HepG2 (cell line): ENCODE measurements at regions not wholly inside any gene's neighbourhood (a gene's known extent, or its start where the extent isn't known, plus 50 kb on each side); places are given as distances from the start of the nearest gene placed in this dataset.

ENCODE experiments used
- ATAC-seq: fragments of 200-7000 bp; cut with Tn5 transposase; 3 replicates; pipeline ENCODE4 v1.9.1; 2020; ENCODE audit warnings: mild to moderate bottlenecking, moderate library complexity
- BruUV-seq: library from RNA; stranded (reverse); fragments of 400-500 nt; replicated peaks from 2 replicates; lab custom pipeline; 2021; lab: Mats Ljungman, UMichigan
- CTCF ChIA-PET: fragments of 300-600 bp; formaldehyde crosslinking; extraction: SDS; loops from one replicate; lab custom pipeline; 2021; ENCODE audit warnings: low total read pairs, inconsistent platforms, low intra/inter-chr PET ratio; lab: Yijun Ruan, JAX
- POLR2A ChIA-PET: fragments of 350-600 bp; sonication (Branson Sonifier 250); formaldehyde crosslinking; loops from one replicate; lab custom pipeline; 2020; ENCODE audit warnings: antibody characterized with exemption, inconsistent platforms; lab: Yijun Ruan, JAX
- DNase-seq: peaks from one replicate; pipeline ENCODE4 v3.0.0-alpha.2; 2015; ENCODE audit warnings: low spot score
- FAIRE-seq: peaks from 3 replicates; lab custom pipeline; 2011; peaks lifted over from hg19 to GRCh38; lab: Jason Lieb, UNC
- H2AFZ ChIP-seq: one replicate; pipeline ENCODE4 v1.6.1; 2011; ENCODE audit warnings: low read length, inconsistent platforms
- H3K27ac ChIP-seq: fragments of 300-600 bp; 3 replicates; pipeline ENCODE4 v1.8.0; 2011; ENCODE audit warnings: mixed run types, mild to moderate bottlenecking, mixed read lengths, low read length, inconsistent platforms; ENCODE audit not compliant: insufficient read depth; ENCODE audit errors: extremely low read length
- H3K27me3 ChIP-seq, 2 experiments: fragments of 200-600 bp in 1 of 2; 2 replicates in 1 of 2; 3 replicates in 1 of 2; pipeline versions ENCODE4 v1.6.0 to v1.8.0; 2011; ENCODE audit warnings: low read length in 2 of 2, mild to moderate bottlenecking in 2 of 2, moderate library complexity in 2 of 2, inconsistent platforms in 1 of 2; ENCODE audit not compliant: insufficient read depth in 2 of 2, control insufficient read depth in 1 of 2
- H3K36me3 ChIP-seq, 2 experiments: fragments of 200-600 bp in 1 of 2; replicated peaks in 1 of 2; 2 replicates in 1 of 2; 3 replicates in 1 of 2; pipeline versions ENCODE4 v1.5.1 to v1.8.0; 2011; ENCODE audit warnings: low read length in 2 of 2, inconsistent platforms in 1 of 2; ENCODE audit not compliant: insufficient read depth in 2 of 2, control insufficient read depth in 1 of 2
- H3K4me1 ChIP-seq: 2 replicates; pipeline ENCODE4 v1.5.1; 2012; ENCODE audit warnings: low read length, inconsistent platforms; ENCODE audit not compliant: insufficient read depth
- H3K4me2 ChIP-seq: 2 replicates; pipeline ENCODE4 v1.6.0; 2011; ENCODE audit warnings: low read depth, low read length, inconsistent platforms
- H3K4me3 ChIP-seq, 3 experiments: fragments of 200-600 bp in 1 of 3; sonication (generic), shearing (Covaris generic) in 1 of 3; replicated peaks in 1 of 3; 2 replicates each; pipeline ENCODE4 v1.5.1; 2011 to 2016; ENCODE audit warnings: low read length in 3 of 3, inconsistent platforms in 2 of 3, low read depth in 2 of 3, mild to moderate bottlenecking in 2 of 3, control low read depth in 1 of 3, mixed read lengths in 1 of 3; ENCODE audit not compliant: insufficient read depth in 1 of 3
- H3K79me2 ChIP-seq: one replicate; pipeline ENCODE4 v1.6.1; 2011; ENCODE audit warnings: low read length, inconsistent platforms; ENCODE audit not compliant: insufficient read depth
- H3K9ac ChIP-seq: 2 replicates; pipeline ENCODE4 v1.6.0; 2011; ENCODE audit warnings: mild to moderate bottlenecking, low read depth, low read length, inconsistent platforms; ENCODE audit not compliant: insufficient read depth
- H3K9me3 ChIP-seq: 2 replicates; pipeline ENCODE4 v1.5.1; 2012; ENCODE audit warnings: mild to moderate bottlenecking, low read length
- H4K20me1 ChIP-seq: 2 replicates; pipeline ENCODE4 v1.6.0; 2011; ENCODE audit warnings: inconsistent platforms, mild to moderate bottlenecking, low read length, moderate library complexity; ENCODE audit not compliant: insufficient read depth
- BRCA1 ChIP-seq: sonication (generic); formaldehyde crosslinking; IDR thresholded peaks from 2 replicates; pipeline ENCODE4 v1.4.0; 2020; ENCODE audit warnings: missing genetic modification reagents
- GZF1 ChIP-seq: sonication (generic); formaldehyde crosslinking; IDR thresholded peaks from 2 replicates; pipeline ENCODE4 v1.5.1; 2020; ENCODE audit warnings: mild to moderate bottlenecking, missing genetic modification reagents
- TCF7 ChIP-seq: sonication (generic); IDR thresholded peaks from 2 replicates; pipeline ENCODE4 v1.6.1; 2016; ENCODE audit warnings: antibody characterized with exemption, low read depth
- ZNF510 ChIP-seq: sonication (generic); formaldehyde crosslinking; IDR thresholded peaks from 2 replicates; pipeline ENCODE4 v1.4.0; 2020; ENCODE audit warnings: low read depth, mild to moderate bottlenecking, missing genetic modification reagents
- ZNF570 ChIP-seq: sonication (generic); formaldehyde crosslinking; IDR thresholded peaks from 2 replicates; pipeline ENCODE4 v1.4.0; 2020; ENCODE audit warnings: mild to moderate bottlenecking, missing genetic modification reagents, borderline replicate concordance
- ZNF746 ChIP-seq: sonication (generic); formaldehyde crosslinking; IDR thresholded peaks from 2 replicates; pipeline ENCODE4 v1.8.0; 2022; ENCODE audit warnings: mild to moderate bottlenecking, missing genetic modification reagents
- WGBS: methylation state at CpG from one replicate; pipeline ENCODE4 v1.1.6; 2017; ENCODE audit warnings: low lambda C conversion rate; 5-methylcytosine and 5-hydroxymethylcytosine counted together
- in situ Hi-C: cut with HindIII; loops from 2 replicates; pipeline ENCODE4 v1.10.0; 2017; ENCODE audit warnings: low pct_unique_long_range_greater_than_20kb; ENCODE audit not compliant: extremely low pct_ligation_motif_present
- intact Hi-C: fragments of 100-400 bp; cut with micrococcal nuclease; formaldehyde crosslinking; loops from one replicate; pipeline ENCODE4 v1.10.0; 2022; ENCODE audit not compliant: unreplicated experiment
- TF ChIP-seq, protein P1 (sequence below): sonication (generic); formaldehyde crosslinking; IDR thresholded peaks from 2 replicates; pipeline ENCODE4 v1.9.0; 2022; ENCODE audit warnings: low read depth, missing genetic modification reagents
- TF ChIP-seq, protein P2 (sequence below): sonication (generic); formaldehyde crosslinking; IDR thresholded peaks from 2 replicates; pipeline ENCODE4 v1.4.0; 2020; ENCODE audit warnings: mild to moderate bottlenecking, low read depth, missing genetic modification reagents
- TF ChIP-seq, protein P3 (sequence below): sonication (generic); formaldehyde crosslinking; IDR thresholded peaks from 2 replicates; pipeline ENCODE4 v1.8.1; 2023; ENCODE audit warnings: missing genetic modification reagents, inconsistent platforms, borderline replicate concordance
- TF ChIP-seq, protein P4 (sequence below): sonication (generic); formaldehyde crosslinking; IDR thresholded peaks from 2 replicates; pipeline ENCODE4 v1.5.0; 2020; ENCODE audit warnings: missing genetic modification reagents
- TF ChIP-seq, protein P5 (sequence below): sonication (generic); formaldehyde crosslinking; IDR thresholded peaks from 2 replicates; pipeline ENCODE4 v1.5.0; 2020; ENCODE audit warnings: mild to moderate bottlenecking, low read depth, missing genetic modification reagents, borderline replicate concordance
- TF ChIP-seq, protein P6 (sequence below): sonication (generic); formaldehyde crosslinking; IDR thresholded peaks from 2 replicates; pipeline ENCODE4 v1.4.0; 2020; ENCODE audit warnings: missing genetic modification reagents
- TF ChIP-seq, protein P7 (sequence below): sonication (generic); formaldehyde crosslinking; IDR thresholded peaks from 2 replicates; pipeline ENCODE4 v1.4.0; 2020; ENCODE audit warnings: low read depth, mild to moderate bottlenecking, missing genetic modification reagents
- TF ChIP-seq, protein P8 (sequence below): IDR thresholded peaks from 2 replicates; pipeline ENCODE4 v1.6.1; 2016; ENCODE audit warnings: mild to moderate bottlenecking, missing biosample characterization, missing genetic modification reagents

DNA sequence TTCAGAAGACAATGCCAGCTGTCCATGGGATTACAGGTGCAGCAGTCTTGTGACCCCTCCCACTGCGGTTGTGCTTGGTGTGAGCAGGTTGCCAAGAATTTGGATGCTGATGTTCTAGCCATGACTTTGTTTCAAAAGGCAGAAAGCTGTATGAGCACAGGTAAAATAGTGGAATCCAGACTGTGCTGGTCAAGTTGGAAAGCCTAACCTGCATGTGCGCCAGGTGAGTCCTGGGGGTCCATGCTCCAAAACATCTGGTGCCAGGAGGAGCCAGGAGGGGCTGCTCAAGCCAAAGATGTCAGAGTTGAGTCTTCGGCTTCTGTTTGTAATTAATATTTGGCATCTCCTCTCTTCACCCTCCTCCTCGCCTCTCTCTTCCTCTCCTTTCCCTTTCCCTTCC lies 330.1 kb downstream of the MYCN start:
- Histone ChIP-seq H3K79me2 (no peaks in the 10 kb centered on the region), H3K4me2 (no peak overlapping the region), H3K36me3 (no peaks in the 10 kb centered on the region), H3K27ac (no peak overlapping the region), H3K27me3 (no peaks in the 10 kb centered on the region), H2AFZ (no peak overlapping the region), H4K20me1 (no peaks in the 10 kb centered on the region), H3K4me1 (no peaks in the 10 kb centered on the region), H3K9ac (no peak overlapping the region), H3K4me3 (no peak overlapping the region), H3K9me3 (no peaks in the 10 kb centered on the region)
- no peak for ATAC-seq
- no peak for DNase-seq
- ChIA-PET CTCF (no interaction called here), POLR2A (no interaction called here)
- FAIRE-seq, result no peak
- WGBS, result 40% methylated on average over 4 of the region's 4 CpGs
- in situ Hi-C loops, result no loop called here
- intact Hi-C loops, result no loop called here
- TF ChIP-seq BRCA1 (CRISPR knock-in tag) (no peak), ZNF510 (CRISPR knock-in tag) (no peak), ZNF570 (no peak), TCF7 (no peak), ZNF746 (CRISPR knock-in tag) (no peak), GZF1 (CRISPR knock-in tag) (no peak)
- TF ChIP-seq, protein P1, sequence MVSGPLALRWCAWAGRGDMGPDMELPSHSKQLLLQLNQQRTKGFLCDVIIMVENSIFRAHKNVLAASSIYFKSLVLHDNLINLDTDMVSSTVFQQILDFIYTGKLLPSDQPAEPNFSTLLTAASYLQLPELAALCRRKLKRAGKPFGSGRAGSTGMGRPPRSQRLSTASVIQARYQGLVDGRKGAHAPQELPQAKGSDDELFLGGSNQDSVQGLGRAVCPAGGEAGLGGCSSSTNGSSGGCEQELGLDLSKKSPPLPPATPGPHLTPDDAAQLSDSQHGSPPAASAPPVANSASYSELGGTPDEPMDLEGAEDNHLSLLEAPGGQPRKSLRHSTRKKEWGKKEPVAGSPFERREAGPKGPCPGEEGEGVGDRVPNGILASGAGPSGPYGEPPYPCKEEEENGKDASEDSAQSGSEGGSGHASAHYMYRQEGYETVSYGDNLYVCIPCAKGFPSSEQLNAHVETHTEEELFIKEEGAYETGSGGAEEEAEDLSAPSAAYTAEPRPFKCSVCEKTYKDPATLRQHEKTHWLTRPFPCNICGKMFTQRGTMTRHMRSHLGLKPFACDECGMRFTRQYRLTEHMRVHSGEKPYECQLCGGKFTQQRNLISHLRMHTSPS (CRISPR knock-in tag), result no peak
- TF ChIP-seq, protein P2, sequence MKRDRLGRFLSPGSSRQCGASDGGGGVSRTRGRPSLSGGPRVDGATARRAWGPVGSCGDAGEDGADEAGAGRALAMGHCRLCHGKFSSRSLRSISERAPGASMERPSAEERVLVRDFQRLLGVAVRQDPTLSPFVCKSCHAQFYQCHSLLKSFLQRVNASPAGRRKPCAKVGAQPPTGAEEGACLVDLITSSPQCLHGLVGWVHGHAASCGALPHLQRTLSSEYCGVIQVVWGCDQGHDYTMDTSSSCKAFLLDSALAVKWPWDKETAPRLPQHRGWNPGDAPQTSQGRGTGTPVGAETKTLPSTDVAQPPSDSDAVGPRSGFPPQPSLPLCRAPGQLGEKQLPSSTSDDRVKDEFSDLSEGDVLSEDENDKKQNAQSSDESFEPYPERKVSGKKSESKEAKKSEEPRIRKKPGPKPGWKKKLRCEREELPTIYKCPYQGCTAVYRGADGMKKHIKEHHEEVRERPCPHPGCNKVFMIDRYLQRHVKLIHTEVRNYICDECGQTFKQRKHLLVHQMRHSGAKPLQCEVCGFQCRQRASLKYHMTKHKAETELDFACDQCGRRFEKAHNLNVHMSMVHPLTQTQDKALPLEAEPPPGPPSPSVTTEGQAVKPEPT, result no peak
- TF ChIP-seq, protein P3, sequence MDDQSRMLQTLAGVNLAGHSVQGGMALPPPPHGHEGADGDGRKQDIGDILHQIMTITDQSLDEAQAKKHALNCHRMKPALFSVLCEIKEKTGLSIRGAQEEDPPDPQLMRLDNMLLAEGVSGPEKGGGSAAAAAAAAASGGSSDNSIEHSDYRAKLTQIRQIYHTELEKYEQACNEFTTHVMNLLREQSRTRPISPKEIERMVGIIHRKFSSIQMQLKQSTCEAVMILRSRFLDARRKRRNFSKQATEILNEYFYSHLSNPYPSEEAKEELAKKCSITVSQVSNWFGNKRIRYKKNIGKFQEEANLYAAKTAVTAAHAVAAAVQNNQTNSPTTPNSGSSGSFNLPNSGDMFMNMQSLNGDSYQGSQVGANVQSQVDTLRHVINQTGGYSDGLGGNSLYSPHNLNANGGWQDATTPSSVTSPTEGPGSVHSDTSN (CRISPR knock-in tag), result no peak
- TF ChIP-seq, protein P4, sequence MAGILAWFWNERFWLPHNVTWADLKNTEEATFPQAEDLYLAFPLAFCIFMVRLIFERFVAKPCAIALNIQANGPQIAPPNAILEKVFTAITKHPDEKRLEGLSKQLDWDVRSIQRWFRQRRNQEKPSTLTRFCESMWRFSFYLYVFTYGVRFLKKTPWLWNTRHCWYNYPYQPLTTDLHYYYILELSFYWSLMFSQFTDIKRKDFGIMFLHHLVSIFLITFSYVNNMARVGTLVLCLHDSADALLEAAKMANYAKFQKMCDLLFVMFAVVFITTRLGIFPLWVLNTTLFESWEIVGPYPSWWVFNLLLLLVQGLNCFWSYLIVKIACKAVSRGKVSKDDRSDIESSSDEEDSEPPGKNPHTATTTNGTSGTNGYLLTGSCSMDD (CRISPR knock-in tag), result no peak
- TF ChIP-seq, protein P5, sequence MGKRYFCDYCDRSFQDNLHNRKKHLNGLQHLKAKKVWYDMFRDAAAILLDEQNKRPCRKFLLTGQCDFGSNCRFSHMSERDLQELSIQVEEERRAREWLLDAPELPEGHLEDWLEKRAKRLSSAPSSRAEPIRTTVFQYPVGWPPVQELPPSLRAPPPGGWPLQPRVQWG, result no peak
- TF ChIP-seq, protein P6, sequence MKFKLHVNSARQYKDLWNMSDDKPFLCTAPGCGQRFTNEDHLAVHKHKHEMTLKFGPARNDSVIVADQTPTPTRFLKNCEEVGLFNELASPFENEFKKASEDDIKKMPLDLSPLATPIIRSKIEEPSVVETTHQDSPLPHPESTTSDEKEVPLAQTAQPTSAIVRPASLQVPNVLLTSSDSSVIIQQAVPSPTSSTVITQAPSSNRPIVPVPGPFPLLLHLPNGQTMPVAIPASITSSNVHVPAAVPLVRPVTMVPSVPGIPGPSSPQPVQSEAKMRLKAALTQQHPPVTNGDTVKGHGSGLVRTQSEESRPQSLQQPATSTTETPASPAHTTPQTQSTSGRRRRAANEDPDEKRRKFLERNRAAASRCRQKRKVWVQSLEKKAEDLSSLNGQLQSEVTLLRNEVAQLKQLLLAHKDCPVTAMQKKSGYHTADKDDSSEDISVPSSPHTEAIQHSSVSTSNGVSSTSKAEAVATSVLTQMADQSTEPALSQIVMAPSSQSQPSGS (CRISPR knock-in tag), result no peak
- TF ChIP-seq, protein P7, sequence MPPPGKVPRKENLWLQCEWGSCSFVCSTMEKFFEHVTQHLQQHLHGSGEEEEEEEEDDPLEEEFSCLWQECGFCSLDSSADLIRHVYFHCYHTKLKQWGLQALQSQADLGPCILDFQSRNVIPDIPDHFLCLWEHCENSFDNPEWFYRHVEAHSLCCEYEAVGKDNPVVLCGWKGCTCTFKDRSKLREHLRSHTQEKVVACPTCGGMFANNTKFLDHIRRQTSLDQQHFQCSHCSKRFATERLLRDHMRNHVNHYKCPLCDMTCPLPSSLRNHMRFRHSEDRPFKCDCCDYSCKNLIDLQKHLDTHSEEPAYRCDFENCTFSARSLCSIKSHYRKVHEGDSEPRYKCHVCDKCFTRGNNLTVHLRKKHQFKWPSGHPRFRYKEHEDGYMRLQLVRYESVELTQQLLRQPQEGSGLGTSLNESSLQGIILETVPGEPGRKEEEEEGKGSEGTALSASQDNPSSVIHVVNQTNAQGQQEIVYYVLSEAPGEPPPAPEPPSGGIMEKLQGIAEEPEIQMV (CRISPR knock-in tag), result no peak
- TF ChIP-seq, protein P8, sequence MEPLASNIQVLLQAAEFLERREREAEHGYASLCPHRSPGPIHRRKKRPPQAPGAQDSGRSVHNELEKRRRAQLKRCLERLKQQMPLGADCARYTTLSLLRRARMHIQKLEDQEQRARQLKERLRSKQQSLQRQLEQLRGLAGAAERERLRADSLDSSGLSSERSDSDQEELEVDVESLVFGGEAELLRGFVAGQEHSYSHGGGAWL (CRISPR knock-in tag), result no peak
- no TSS peak for BruUV-seq
